Chondrocyte (in vitro differentiated cells): ENCODE measurements at regions not wholly inside any gene's neighbourhood (a gene's known extent, or its start where the extent isn't known, plus 50 kb on each side); places are given as distances from the start of the nearest gene placed in this dataset.

ENCODE experiments used
- DNase-seq: peaks from one replicate; pipeline ENCODE4 v3.0.0; 2021; ENCODE audit warnings: mixed read lengths, low spot score
- H3K27ac Mint-ChIP-seq: one replicate; pipeline ENCODE4 v1.8.0; 2021; ENCODE audit warnings: mild to moderate bottlenecking, moderate library complexity, mixed read lengths; ENCODE audit not compliant: unreplicated experiment
- H3K27me3 Mint-ChIP-seq: 2 replicates; pipeline ENCODE4 v1.8.0; 2021; ENCODE audit warnings: low read depth, mixed read lengths
- H3K36me3 Mint-ChIP-seq: 2 replicates; pipeline ENCODE4 v1.8.0; 2021; ENCODE audit warnings: low read depth, mixed read lengths
- H3K4me1 Mint-ChIP-seq: 2 replicates; pipeline ENCODE4 v1.8.0; 2021; ENCODE audit warnings: low read depth, mild to moderate bottlenecking, mixed read lengths
- H3K4me3 Mint-ChIP-seq: one replicate; pipeline ENCODE4 v1.8.0; 2021; ENCODE audit warnings: mild to moderate bottlenecking, moderate library complexity, mixed read lengths; ENCODE audit not compliant: unreplicated experiment
- H3K9me3 Mint-ChIP-seq: 2 replicates; pipeline ENCODE4 v1.8.0; 2021; ENCODE audit warnings: low read depth, mixed read lengths
- CTCF ChIP-seq: fragments of 200-600 bp; sonication (generic); IDR thresholded peaks from 2 replicates; pipeline ENCODE4 v1.5.0; 2021; ENCODE audit warnings: antibody characterized with exemption, mild to moderate bottlenecking, moderate library complexity

GRCh38 chr17:74145756-74146155 is 57.7 kb upstream of the RPL38 start:
- Mint-ChIP-seq H3K9me3 (peaks cover 27% of the 10 kb centered on the region), H3K4me3 (no peak overlapping the region), H3K36me3 (peaks cover 3% of the 10 kb centered on the region), H3K27ac (no peak overlapping the region), H3K27me3 (peaks cover 24% of the 10 kb centered on the region), H3K4me1 (no peaks in the 10 kb centered on the region)
- DNase-seq, result no peak
- TF ChIP-seq CTCF, result no peak

- Mint-ChIP-seq H3K4me1 (no peaks in the 10 kb centered on the region), H3K36me3 (peaks cover 3% of the 10 kb centered on the region), H3K27ac (no peak overlapping the region), H3K4me3 (no peak overlapping the region), H3K9me3 (peaks cover 25% of the 10 kb centered on the region), H3K27me3 (peaks cover 25% of the 10 kb centered on the region)
- DNase-seq, result no peak
- no peak for TF ChIP-seq CTCF
These were observed 57.3 kb upstream of the RPL38 start for GRCh38 chr17:74146196-74146595.

- peaks cover 3% of the 10 kb centered on the region for H3K36me3 Mint-ChIP-seq
- H3K9me3 Mint-ChIP-seq, result peaks cover 18% of the 10 kb centered on the region
- peaks cover 27% of the 10 kb centered on the region for H3K27me3 Mint-ChIP-seq
- H3K4me3 Mint-ChIP-seq, result no peak overlapping the region
- H3K4me1 Mint-ChIP-seq, result no peaks in the 10 kb centered on the region
- no peak for TF ChIP-seq CTCF
- H3K27ac Mint-ChIP-seq, result no peak overlapping the region
- no peak for DNase-seq
These were observed 56.2 kb upstream of the RPL38 start for GRCh38 chr17:74147056-74147835.

GRCh38 chr17:74147966-74148365 is 55.5 kb upstream of the RPL38 start:
- Mint-ChIP-seq H3K27me3 (peaks cover 33% of the 10 kb centered on the region), H3K4me1 (no peaks in the 10 kb centered on the region), H3K27ac (no peak overlapping the region), H3K4me3 (no peak overlapping the region), H3K9me3 (peaks cover 11% of the 10 kb centered on the region), H3K36me3 (peaks cover 2% of the 10 kb centered on the region)
- DNase-seq, result no peak
- TF ChIP-seq CTCF, result no peak

- DNase-seq, result no peak
- Mint-ChIP-seq H3K36me3 (peaks cover under 1% of the 10 kb centered on the region), H3K27ac (no peak overlapping the region), H3K9me3 (peaks cover 6% of the 10 kb centered on the region), H3K4me3 (no peak overlapping the region), H3K27me3 (peaks cover 35% of the 10 kb centered on the region), H3K4me1 (no peaks in the 10 kb centered on the region)
- TF ChIP-seq CTCF, result no peak
These were observed 55.0 kb upstream of the RPL38 start for GRCh38 chr17:74148446-74148845.
